ENCODE measurements at regions not wholly inside any gene's neighbourhood (a gene's known extent, or its start where the extent isn't known, plus 50 kb on each side); places are given as distances from the start of the nearest gene placed in this dataset.
"Not testable (repeated sequence)": the region's sequence is repeated elsewhere in the genome, so short reads cannot be mapped to it uniquely, and the experiment has no call there.

DNA sequence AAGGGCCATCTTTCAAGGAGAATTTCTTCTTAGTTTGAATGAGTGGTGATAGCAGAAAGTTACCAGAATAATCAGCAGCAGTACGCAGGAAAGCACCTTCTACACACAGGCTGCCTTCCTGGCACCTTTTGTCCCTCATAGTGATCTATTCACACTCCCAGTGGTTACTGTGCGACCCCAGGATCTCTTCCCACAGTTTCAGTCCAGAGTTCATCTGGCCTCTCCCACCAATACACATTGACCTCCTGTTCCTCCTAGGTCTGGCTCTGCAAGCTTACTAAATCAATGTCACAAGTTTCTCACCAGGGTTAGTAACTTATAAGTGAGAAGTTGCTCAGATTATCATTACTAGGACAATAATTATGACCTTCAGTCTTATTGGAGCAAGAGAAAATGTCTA lies 99.1 kb upstream of the PIK3R1 start:
- Histone ChIP-seq H3K4me3 (ENCODE audit: low read depth, low read length) (no peak overlapping the region), H3K4me1 (ENCODE audit: control insufficient read depth, insufficient read depth, low read length) (no peaks in the 10 kb centered on the region), H3K9me3 (ENCODE audit: control insufficient read depth, insufficient read depth, low read length) (no peaks in the 10 kb centered on the region), H3K27ac (ENCODE audit: low read depth, low read length) (no peak overlapping the region), H3K27me3 (ENCODE audit: control insufficient read depth, insufficient read depth, low read length) (no peaks in the 10 kb centered on the region), H3K36me3 (ENCODE audit: control insufficient read depth, insufficient read depth, low read length) (no peaks in the 10 kb centered on the region)
- 47% methylated on average over 2 of the region's 2 CpGs for WGBS (ENCODE audit: insufficient coverage)
- no peak for DNase-seq (ENCODE audit: low read depth in 4 of 6, low spot score in 6 of 6)

DNA sequence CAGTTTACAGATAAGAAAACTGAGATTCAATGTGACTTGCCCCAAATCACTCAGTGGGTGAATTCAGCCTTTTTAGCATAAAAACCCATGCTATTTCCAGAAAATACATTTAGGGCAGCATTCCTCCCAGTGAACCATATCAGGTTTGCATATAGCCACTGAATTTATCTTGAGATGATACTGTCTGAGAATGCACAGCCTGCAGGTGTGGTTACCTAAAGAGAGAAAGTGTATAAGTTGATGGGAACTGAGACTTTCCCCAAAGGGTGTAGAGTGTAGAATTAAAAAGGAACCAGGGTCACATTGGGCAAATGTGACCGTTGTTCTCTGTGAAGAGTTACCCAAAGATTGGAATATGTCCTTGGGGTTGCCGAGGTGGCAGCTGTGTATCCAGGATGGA lies 100.0 kb upstream of the PIK3R1 start:
- Histone ChIP-seq H3K27ac (ENCODE audit: low read depth, low read length) (no peak overlapping the region), H3K9me3 (ENCODE audit: control insufficient read depth, insufficient read depth, low read length) (no peaks in the 10 kb centered on the region), H3K4me1 (ENCODE audit: control insufficient read depth, insufficient read depth, low read length) (no peaks in the 10 kb centered on the region), H3K27me3 (ENCODE audit: control insufficient read depth, insufficient read depth, low read length) (no peaks in the 10 kb centered on the region), H3K36me3 (ENCODE audit: control insufficient read depth, insufficient read depth, low read length) (no peaks in the 10 kb centered on the region), H3K4me3 (ENCODE audit: low read depth, low read length) (no peak overlapping the region)
- no peak for DNase-seq (ENCODE audit: low read depth in 4 of 6, low spot score in 6 of 6)
- 74% methylated on average over 2 of the region's 2 CpGs for WGBS (ENCODE audit: insufficient coverage)

DNA sequence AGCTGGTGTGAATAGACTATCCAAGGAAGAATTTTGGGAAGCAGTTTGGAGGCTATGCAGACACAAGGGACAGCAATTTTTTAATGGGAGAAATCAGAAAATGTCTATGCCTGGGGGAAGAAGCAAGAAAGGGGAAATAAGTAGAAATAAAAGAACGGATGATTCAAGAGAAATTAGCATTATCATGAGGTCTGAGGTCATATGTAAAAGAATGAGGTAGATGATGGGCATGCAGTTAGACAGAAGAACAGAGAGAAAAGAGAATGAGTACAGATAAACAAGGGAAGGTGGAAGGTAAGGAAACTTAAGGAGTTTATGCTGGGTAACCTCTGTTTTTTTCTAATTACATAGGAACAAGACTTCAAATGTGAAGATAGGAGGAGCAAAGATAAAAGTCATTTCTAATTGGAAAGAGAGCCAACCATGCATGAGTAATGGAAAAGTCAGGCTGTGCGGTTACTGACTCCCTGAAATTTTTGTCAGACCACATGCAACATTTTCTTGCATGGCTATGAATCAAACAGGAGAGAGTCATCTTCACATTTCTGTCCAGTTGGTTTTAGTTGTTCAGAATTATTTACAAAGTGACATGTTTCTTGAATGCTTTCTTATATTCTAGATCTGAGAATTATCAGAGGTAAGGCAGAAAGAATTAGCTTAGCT lies 101.0 kb upstream of the PIK3R1 start:
- Histone ChIP-seq H3K27ac (ENCODE audit: low read depth, low read length) (no peak overlapping the region), H3K9me3 (ENCODE audit: control insufficient read depth, insufficient read depth, low read length) (no peaks in the 10 kb centered on the region), H3K4me3 (ENCODE audit: low read depth, low read length) (no peak overlapping the region), H3K27me3 (ENCODE audit: control insufficient read depth, insufficient read depth, low read length) (no peaks in the 10 kb centered on the region), H3K36me3 (ENCODE audit: control insufficient read depth, insufficient read depth, low read length) (no peaks in the 10 kb centered on the region), H3K4me1 (ENCODE audit: control insufficient read depth, insufficient read depth, low read length) (no peaks in the 10 kb centered on the region)
- 82% methylated on average over 2 of the region's 2 CpGs for WGBS (ENCODE audit: insufficient coverage)
- DNase-seq (ENCODE audit: low read depth in 4 of 6, low spot score in 6 of 6) = no peak

DNA sequence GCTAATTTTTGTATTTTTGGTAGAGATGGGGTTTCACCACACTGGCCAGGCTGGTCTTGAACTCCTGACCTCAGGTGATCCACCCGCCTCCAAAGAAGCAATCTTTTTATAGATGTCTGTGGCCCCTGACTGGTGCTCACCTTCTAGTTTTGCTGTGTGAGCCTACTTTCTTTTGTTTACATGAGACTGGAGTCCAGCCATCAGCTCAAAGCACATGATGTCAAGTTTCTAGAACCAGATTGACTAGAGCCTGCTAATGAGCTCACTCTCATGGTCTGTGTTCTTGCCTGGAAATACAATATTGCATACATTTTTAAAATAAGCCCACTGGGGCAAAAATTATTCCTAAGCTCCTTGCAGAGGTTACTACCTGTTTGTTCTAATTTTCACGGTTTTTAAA lies 102.9 kb upstream of the PIK3R1 start:
- Histone ChIP-seq H3K4me3 (ENCODE audit: low read depth, low read length) (no peak overlapping the region), H3K9me3 (ENCODE audit: control insufficient read depth, insufficient read depth, low read length) (no peaks in the 10 kb centered on the region), H3K36me3 (ENCODE audit: control insufficient read depth, insufficient read depth, low read length) (no peaks in the 10 kb centered on the region), H3K27me3 (ENCODE audit: control insufficient read depth, insufficient read depth, low read length) (no peaks in the 10 kb centered on the region), H3K27ac (ENCODE audit: low read depth, low read length) (no peak overlapping the region), H3K4me1 (ENCODE audit: control insufficient read depth, insufficient read depth, low read length) (no peaks in the 10 kb centered on the region)
- WGBS (ENCODE audit: insufficient coverage) = 100% methylated on average over 1 of the region's 2 CpGs
- no peak for DNase-seq (ENCODE audit: low read depth in 4 of 6, low spot score in 6 of 6)

DNA sequence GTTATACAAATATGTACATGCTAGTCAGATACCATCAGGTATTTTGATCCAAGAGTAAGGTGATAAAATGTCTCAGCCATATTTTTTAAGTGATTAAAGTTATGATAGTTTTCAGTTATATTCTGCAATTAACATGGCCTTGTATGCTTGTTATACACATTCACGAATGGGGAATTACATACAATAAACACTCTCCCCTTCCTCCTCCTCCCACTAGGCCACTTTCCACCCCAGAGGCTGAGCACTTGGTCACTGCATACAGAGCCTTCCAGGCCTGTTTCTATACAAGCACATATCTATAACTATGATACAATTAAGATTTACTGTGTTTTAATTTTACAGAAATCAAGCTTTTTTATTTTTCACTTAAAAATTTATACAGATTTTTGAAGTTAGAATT lies 104.7 kb upstream of the PIK3R1 start:
- Histone ChIP-seq H3K9me3 (ENCODE audit: control insufficient read depth, insufficient read depth, low read length) (no peaks in the 10 kb centered on the region), H3K4me3 (ENCODE audit: low read depth, low read length) (no peak overlapping the region), H3K27me3 (ENCODE audit: control insufficient read depth, insufficient read depth, low read length) (no peaks in the 10 kb centered on the region), H3K27ac (ENCODE audit: low read depth, low read length) (no peak overlapping the region), H3K4me1 (ENCODE audit: control insufficient read depth, insufficient read depth, low read length) (no peaks in the 10 kb centered on the region), H3K36me3 (ENCODE audit: control insufficient read depth, insufficient read depth, low read length) (no peaks in the 10 kb centered on the region)
- no peak for DNase-seq (ENCODE audit: low read depth in 4 of 6, low spot score in 6 of 6)
- WGBS (ENCODE audit: insufficient coverage) = 100% methylated on average over 1 of the region's 1 CpG

DNA sequence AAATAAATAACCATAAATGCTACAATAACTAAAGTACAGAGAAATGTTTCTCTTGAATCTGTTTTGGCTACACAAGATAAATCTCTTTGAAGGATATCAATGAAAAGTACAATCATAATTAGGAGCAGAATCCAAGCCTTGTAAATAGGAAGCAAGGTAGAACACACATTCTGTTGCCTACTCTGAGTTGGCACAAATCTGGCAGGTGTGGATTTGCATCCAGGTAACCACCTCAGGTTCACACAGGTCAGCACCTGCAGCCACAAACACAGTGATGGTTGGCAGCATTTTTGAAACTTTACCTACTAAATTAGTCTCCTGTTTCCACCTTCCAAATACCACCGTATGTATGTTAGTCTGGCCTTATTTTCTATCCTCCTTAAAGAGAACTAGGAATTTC lies 105.3 kb upstream of the PIK3R1 start:
- no peaks in the 10 kb centered on the region for H3K9me3 ChIP-seq (ENCODE audit: control insufficient read depth, insufficient read depth, low read length)
- H3K27me3 ChIP-seq (ENCODE audit: control insufficient read depth, insufficient read depth, low read length) = no peaks in the 10 kb centered on the region
- H3K36me3 ChIP-seq (ENCODE audit: control insufficient read depth, insufficient read depth, low read length) = no peaks in the 10 kb centered on the region
- DNase-seq (ENCODE audit: low read depth in 4 of 6, low spot score in 6 of 6) = no peak
- no peak overlapping the region for H3K4me3 ChIP-seq (ENCODE audit: low read depth, low read length)
- no peak overlapping the region for H3K27ac ChIP-seq (ENCODE audit: low read depth, low read length)
- 80% methylated on average over 1 of the region's 1 CpG for WGBS (ENCODE audit: insufficient coverage)
- H3K4me1 ChIP-seq (ENCODE audit: control insufficient read depth, insufficient read depth, low read length) = no peaks in the 10 kb centered on the region

DNA sequence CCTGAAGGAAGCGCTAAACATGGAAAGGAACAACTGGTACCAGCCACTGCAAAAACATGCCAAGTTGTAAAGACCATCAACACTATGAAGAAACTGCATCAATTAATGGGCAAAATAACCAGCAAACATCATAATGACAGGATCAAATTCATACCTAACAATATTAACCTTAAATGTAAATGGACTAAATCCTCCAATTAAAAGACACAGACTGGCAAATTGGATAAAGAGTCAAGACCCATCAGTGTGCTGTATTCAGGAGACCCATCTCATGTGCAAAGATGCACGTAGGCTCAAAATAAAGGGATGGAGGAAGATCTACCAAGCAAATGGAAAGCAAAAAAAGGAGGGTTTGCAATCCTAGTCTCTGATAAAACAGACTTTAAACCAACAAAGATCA lies 111.3 kb upstream of the PIK3R1 start:
- not testable (repeated sequence) for H3K36me3 ChIP-seq (ENCODE audit: control insufficient read depth, insufficient read depth, low read length); H3K27ac ChIP-seq (ENCODE audit: low read depth, low read length); H3K9me3 ChIP-seq (ENCODE audit: control insufficient read depth, insufficient read depth, low read length); DNase-seq (ENCODE audit: low read depth in 4 of 6, low spot score in 6 of 6); H3K4me1 ChIP-seq (ENCODE audit: control insufficient read depth, insufficient read depth, low read length); H3K27me3 ChIP-seq (ENCODE audit: control insufficient read depth, insufficient read depth, low read length); H3K4me3 ChIP-seq (ENCODE audit: low read depth, low read length)
- no CpG with 5 or more reads among the region's 2 CpGs for WGBS (ENCODE audit: insufficient coverage)

DNA sequence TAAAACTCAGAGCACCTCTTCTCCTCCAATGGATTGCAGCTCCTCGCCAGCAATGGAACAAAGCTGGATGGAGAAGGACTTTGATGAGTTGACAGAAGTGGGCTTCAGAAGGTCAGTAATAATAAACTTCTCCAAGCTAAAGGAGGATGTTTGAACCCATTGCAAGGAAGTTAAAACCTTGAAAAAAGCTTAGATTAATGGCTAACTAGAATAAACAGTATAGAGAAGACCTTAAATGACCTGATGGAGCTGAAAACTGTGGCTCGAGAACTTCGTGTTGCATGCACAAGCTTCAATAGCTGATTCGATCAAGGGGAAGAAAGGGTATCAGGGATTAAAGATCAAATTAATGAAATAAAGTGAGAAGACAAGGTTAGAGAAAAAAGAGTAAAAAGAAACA lies 112.3 kb upstream of the PIK3R1 start:
- not testable (repeated sequence) for DNase-seq (ENCODE audit: low read depth in 4 of 6, low spot score in 6 of 6); H3K4me3 ChIP-seq (ENCODE audit: low read depth, low read length); H3K27ac ChIP-seq (ENCODE audit: low read depth, low read length); H3K4me1 ChIP-seq (ENCODE audit: control insufficient read depth, insufficient read depth, low read length); H3K36me3 ChIP-seq (ENCODE audit: control insufficient read depth, insufficient read depth, low read length); H3K27me3 ChIP-seq (ENCODE audit: control insufficient read depth, insufficient read depth, low read length); H3K9me3 ChIP-seq (ENCODE audit: control insufficient read depth, insufficient read depth, low read length)
- WGBS (ENCODE audit: insufficient coverage) = 96% methylated on average over 3 of the region's 4 CpGs

DNA sequence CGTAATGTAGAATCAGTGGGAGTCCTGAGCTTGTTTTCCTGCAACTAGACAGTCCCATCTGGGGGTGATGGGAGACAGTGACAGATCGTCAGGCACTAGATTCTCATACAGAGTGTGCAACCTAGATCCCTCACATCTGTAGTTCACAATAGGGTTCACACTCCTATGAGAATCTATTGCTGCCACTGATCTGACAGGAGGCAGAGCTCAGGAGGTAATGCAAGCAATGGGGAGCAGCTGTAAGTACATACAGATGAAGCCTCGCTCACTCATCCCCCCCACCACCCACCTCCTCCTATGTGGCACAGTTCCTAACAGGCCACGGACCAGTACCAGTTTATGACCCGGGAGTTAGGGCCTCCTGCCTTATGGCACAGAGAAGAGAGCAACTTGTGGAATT lies 116.2 kb upstream of the PIK3R1 start:
- Histone ChIP-seq H3K4me1 (ENCODE audit: control insufficient read depth, insufficient read depth, low read length) (no peaks in the 10 kb centered on the region), H3K27ac (ENCODE audit: low read depth, low read length) (no peak overlapping the region), H3K4me3 (ENCODE audit: low read depth, low read length) (no peak overlapping the region), H3K9me3 (ENCODE audit: control insufficient read depth, insufficient read depth, low read length) (no peaks in the 10 kb centered on the region), H3K36me3 (ENCODE audit: control insufficient read depth, insufficient read depth, low read length) (no peaks in the 10 kb centered on the region), H3K27me3 (ENCODE audit: control insufficient read depth, insufficient read depth, low read length) (no peaks in the 10 kb centered on the region)
- no peak for DNase-seq (ENCODE audit: low read depth in 4 of 6, low spot score in 6 of 6)
- 96% methylated on average over 4 of the region's 5 CpGs for WGBS (ENCODE audit: insufficient coverage)

DNA sequence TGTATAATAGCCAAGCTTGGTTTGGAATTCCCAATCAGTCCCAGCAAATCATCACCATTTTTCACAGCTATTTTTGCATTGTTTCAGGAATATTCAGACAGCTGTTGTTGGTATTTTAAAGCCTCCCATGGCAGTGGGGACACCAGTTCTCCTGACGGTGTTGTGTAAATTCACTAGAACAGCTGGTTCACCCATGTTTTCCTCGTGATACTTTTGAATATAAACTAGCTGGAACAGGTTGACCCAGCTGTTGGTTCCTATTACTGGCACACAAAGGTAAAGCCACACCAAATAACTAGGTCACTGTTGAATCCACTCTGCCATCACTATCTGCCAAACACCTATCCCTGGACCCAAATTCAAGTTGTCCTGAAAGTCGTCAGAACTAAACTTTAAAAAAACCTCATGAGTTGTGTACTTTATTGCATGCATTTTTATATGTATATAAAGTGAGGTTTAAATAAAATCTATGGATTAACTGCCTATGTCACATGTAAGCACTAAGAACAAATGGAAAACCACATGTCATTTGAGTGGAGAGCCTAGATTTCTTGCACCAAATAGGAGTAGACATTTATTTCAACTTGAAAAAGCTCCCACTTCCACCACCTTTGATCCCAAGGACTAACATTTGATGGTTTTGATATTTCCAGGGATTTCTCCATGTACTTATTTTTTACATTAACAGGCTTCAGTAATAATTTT lies 121.9 kb upstream of the PIK3R1 start:
- Histone ChIP-seq H3K27ac (ENCODE audit: low read depth, low read length) (no peak overlapping the region), H3K4me1 (ENCODE audit: control insufficient read depth, insufficient read depth, low read length) (no peaks in the 10 kb centered on the region), H3K27me3 (ENCODE audit: control insufficient read depth, insufficient read depth, low read length) (no peaks in the 10 kb centered on the region), H3K4me3 (ENCODE audit: low read depth, low read length) (no peak overlapping the region), H3K36me3 (ENCODE audit: control insufficient read depth, insufficient read depth, low read length) (no peaks in the 10 kb centered on the region), H3K9me3 (ENCODE audit: control insufficient read depth, insufficient read depth, low read length) (peaks cover 3% of the 10 kb centered on the region)
- DNase-seq (ENCODE audit: low read depth in 4 of 6, low spot score in 6 of 6) = no peak
- 87% methylated on average over 2 of the region's 3 CpGs for WGBS (ENCODE audit: insufficient coverage)

Measured in spinal cord (tissue), 9 donors.